Fibroblast of pulmonary artery (primary cell): ENCODE measurements at regions not wholly inside any gene's neighbourhood (a gene's known extent, or its start where the extent isn't known, plus 50 kb on each side); places are given as distances from the start of the nearest gene placed in this dataset.

ENCODE experiments used
- DNase-seq: peaks from one replicate; pipeline ENCODE4 v3.0.0-alpha.2; 2010; ENCODE audit warnings: low read depth
- H3K4me3 ChIP-seq: replicated peaks from 2 replicates; pipeline ENCODE4 v1.5.1; 2011; ENCODE audit warnings: low read depth, mild to moderate bottlenecking, control low read depth, low read length, moderate library complexity
- TF ChIP-seq, protein P1 (sequence below): IDR thresholded peaks from 2 replicates; pipeline ENCODE4 v1.5.1; 2011; ENCODE audit warnings: mild to moderate bottlenecking, control low read depth, low read length, inconsistent platforms; ENCODE audit errors: missing control alignments

DNA sequence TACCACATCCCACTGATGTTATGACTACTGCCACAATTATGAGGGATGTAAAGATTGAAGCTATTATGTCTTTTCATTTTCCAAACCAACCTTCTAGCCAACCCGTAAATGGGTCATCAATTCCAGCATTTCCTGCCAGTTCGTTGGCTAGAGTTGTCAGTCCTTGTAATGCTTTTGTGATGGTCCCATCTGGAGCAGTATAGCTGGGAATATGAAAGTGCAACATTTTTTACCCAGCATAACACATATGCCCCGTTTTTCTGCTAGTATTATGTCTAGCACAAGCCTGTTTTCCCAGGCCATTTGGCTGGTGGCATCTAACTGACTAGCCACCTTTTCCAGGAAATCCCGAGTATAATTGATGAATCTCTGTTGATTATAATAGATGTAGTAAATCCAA, 1501.6 kb upstream of the SLC39A10 start:
- DNase-seq: no peak
- TF ChIP-seq, protein P1, sequence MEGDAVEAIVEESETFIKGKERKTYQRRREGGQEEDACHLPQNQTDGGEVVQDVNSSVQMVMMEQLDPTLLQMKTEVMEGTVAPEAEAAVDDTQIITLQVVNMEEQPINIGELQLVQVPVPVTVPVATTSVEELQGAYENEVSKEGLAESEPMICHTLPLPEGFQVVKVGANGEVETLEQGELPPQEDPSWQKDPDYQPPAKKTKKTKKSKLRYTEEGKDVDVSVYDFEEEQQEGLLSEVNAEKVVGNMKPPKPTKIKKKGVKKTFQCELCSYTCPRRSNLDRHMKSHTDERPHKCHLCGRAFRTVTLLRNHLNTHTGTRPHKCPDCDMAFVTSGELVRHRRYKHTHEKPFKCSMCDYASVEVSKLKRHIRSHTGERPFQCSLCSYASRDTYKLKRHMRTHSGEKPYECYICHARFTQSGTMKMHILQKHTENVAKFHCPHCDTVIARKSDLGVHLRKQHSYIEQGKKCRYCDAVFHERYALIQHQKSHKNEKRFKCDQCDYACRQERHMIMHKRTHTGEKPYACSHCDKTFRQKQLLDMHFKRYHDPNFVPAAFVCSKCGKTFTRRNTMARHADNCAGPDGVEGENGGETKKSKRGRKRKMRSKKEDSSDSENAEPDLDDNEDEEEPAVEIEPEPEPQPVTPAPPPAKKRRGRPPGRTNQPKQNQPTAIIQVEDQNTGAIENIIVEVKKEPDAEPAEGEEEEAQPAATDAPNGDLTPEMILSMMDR: no peak
- H3K4me3 ChIP-seq: no peak overlapping the region

DNA sequence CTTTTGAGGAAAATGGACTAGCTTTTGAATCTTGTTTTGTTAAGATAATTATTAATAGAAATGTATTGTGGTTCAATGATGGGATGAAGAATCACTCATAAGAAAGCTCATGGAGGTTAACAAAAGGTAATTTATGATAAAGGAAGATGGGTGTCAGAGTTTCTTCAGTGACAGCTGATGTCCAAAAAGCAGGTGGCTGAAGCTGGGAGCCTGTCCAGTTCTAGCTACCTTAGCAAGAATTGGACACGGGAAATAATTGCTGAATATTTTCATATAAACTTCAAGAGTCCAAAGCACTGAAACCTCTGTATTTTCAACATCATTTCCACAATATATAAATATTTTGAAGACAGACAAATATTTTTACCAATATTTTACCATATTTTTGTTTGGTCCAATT, 1505.8 kb upstream of the SLC39A10 start:
- no peak for DNase-seq
- no peak overlapping the region for H3K4me3 ChIP-seq
- TF ChIP-seq, protein P1: no peak

DNA sequence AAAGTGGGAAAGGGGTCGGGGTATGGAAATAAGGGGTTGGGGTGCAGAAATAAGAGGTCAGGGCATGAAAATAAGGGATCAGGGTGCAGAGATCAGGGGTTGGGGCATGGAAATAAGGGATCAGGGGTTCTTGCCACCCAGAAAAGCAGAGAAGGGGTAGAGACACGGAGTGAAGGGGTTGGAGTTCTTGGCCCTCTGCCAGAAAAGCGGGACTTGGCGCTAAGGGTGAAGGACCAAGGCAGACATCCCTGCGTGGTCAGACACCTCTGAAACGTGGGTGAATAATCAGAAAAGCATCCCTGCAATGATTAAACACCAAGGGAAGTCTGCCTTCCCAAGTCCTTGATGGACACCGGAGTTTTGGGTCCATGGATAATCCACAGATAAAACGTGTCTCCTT, 1521.6 kb upstream of the SLC39A10 start:
- TF ChIP-seq, protein P1: no peak
- DNase-seq: no peak

DNA sequence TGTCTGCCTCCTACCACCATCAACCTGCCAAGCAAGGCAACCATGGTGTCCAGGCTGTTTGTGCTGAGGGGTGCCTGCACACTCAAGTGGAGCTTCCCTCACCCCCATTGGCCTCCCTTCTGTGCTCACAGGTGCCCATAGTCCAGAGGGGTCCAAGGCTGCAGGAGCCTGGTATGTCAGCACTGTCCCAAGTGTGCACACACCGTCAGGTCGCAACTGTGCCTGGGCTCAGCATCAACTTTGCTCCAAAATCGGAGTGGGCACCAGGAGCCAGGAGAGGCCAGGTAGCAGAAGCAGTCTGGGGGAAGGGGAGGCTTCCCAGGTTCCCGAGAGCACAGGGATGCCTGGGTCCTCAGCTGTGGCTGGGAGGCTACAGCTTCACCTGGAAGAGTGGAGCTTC, 1528.2 kb upstream of the SLC39A10 start:
- TF ChIP-seq, protein P1: no peak
- no peak for DNase-seq
- H3K4me3 ChIP-seq: no peak overlapping the region

More for the DNA sequence above, 1521.6 kb upstream of the SLC39A10 start:
- no peak overlapping the region for H3K4me3 ChIP-seq

DNA sequence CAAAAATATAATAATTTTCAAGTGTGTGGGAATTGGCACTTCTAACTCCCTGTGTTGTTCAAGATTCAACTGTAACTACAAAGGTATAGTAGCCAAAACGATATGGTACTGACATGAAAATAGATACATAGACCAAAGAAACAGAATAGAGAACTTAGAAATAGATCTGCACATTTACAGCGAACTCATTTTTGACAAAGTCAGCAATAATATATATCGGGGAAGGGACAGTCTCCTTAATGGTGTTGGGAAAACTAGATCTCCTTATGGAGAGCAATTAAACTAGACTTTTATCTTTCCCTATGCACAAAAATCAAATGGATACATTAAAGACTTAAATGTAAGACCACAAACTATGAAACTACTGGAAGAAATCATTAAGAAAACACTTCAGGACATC, 1530.6 kb upstream of the SLC39A10 start:
- TF ChIP-seq, protein P1: no peak
- DNase-seq: no peak

DNA sequence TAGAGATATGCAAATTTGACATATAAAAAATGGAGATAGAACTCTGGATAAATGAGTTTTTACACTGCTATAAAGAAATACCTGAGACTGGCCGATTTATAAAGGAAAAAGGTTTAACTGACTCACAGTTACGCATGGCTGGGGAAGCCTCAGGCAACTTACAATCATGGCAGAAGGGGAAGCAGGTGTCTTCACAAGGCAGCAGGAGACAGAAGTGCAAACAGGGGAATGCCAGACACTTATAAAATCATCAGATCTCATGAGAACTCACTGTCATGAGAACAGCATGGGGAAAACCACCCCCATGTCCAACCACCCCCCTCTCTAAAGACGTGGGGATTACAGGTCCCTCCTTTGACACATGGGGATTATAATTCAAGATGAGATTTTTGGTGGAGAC, 1540.2 kb upstream of the SLC39A10 start:
- TF ChIP-seq, protein P1: no peak
- DNase-seq: no peak
- H3K4me3 ChIP-seq: no peak overlapping the region

More for the DNA sequence above, 1530.6 kb upstream of the SLC39A10 start:
- no peak overlapping the region for H3K4me3 ChIP-seq

DNA sequence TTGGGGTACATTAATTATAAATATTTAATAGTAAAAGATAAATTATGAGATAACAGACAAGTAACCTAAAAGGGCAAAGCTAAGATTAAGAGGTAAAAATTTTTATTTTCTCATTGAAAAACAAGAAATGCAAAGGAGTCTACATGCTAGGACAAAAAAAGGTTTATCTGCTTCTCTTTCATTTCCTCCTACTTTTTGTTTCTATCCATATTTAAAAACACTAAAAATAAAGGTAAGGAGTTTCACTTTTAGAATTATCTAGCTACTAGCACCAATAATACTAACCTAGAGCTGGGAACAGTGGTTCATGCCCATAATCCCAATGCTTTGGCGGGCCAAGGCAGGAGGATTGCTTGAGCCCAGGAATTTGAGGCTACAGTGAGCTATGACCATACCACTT, 1551.7 kb upstream of the SLC39A10 start:
- TF ChIP-seq, protein P1: no peak
- no peak overlapping the region for H3K4me3 ChIP-seq
- no peak for DNase-seq
